Fibroblast of lung (primary cell): ENCODE measurements at regions not wholly inside any gene's neighbourhood (a gene's known extent, or its start where the extent isn't known, plus 50 kb on each side); places are given as distances from the start of the nearest gene placed in this dataset.

ENCODE experiments used
- DNase-seq, 2 donors: peaks; one replicate each; pipeline versions ENCODE4 v3.0.0 to v3.0.0-alpha.2; 2010; ENCODE audit warnings: low read depth in 2 of 2
- H2AFZ ChIP-seq: 2 replicates; pipeline ENCODE4 v1.5.1; 2012; ENCODE audit warnings: low read length, control low read depth, inconsistent platforms
- H3K27ac ChIP-seq: 2 replicates; pipeline ENCODE4 v1.5.1; 2011; ENCODE audit warnings: low read length, control low read depth; ENCODE audit not compliant: insufficient read depth
- H3K27me3 ChIP-seq: 2 replicates; pipeline ENCODE4 v1.5.1; 2011; ENCODE audit warnings: mild to moderate bottlenecking, low read length; ENCODE audit not compliant: control insufficient read depth, insufficient read depth
- H3K36me3 ChIP-seq: 2 replicates; pipeline ENCODE4 v1.5.1; 2011; ENCODE audit warnings: low read length; ENCODE audit not compliant: control insufficient read depth, insufficient read depth
- H3K4me1 ChIP-seq: 2 replicates; pipeline ENCODE4 v1.5.1; 2011; ENCODE audit warnings: low read length; ENCODE audit not compliant: control insufficient read depth, insufficient read depth; ENCODE audit errors: extremely low read depth
- H3K4me2 ChIP-seq: 2 replicates; pipeline ENCODE4 v1.5.1; 2011; ENCODE audit warnings: low read length, control low read depth; ENCODE audit not compliant: insufficient read depth; ENCODE audit errors: extremely low read depth
- H3K4me3 ChIP-seq, 4 experiments: fragments of 200-600 bp in 1 of 4; sonication (generic) in 1 of 4; replicated peaks in 1 of 4; 2 replicates each; pipeline ENCODE4 v1.5.1; 2011 to 2016; ENCODE audit warnings: low read length in 4 of 4, low read depth in 3 of 4, mild to moderate bottlenecking in 3 of 4, control low read depth in 2 of 4, inconsistent platforms in 1 of 4, mixed read lengths in 1 of 4; ENCODE audit not compliant: insufficient read depth in 1 of 4; ENCODE audit errors: control extremely low read depth in 1 of 4
- H3K79me2 ChIP-seq: 2 replicates; pipeline ENCODE4 v1.5.1; 2012; ENCODE audit warnings: mild to moderate bottlenecking, low read length, inconsistent platforms; ENCODE audit not compliant: control insufficient read depth, insufficient read depth
- H3K9ac ChIP-seq: 2 replicates; pipeline ENCODE4 v1.5.1; 2011; ENCODE audit warnings: mild to moderate bottlenecking, low read length, control low read depth; ENCODE audit not compliant: insufficient read depth
- H3K9me3 ChIP-seq: 2 replicates; pipeline ENCODE4 v1.5.1; 2012; ENCODE audit warnings: low read depth, low read length; ENCODE audit not compliant: control insufficient read depth, insufficient read depth
- H4K20me1 ChIP-seq: 2 replicates; pipeline ENCODE4 v1.5.1; 2011; ENCODE audit warnings: low read length; ENCODE audit not compliant: control insufficient read depth, insufficient read depth; ENCODE audit errors: extremely low read depth
- EZH2 ChIP-seq: IDR thresholded peaks from 2 replicates; pipeline ENCODE4 v1.5.1; 2012; ENCODE audit warnings: low read length, control low read depth, mild to moderate bottlenecking; ENCODE audit errors: missing control alignments
- TF ChIP-seq, protein P1 (sequence below), 2 donors: IDR thresholded peaks in 1 of 2; conservative IDR thresholded peaks in 1 of 2; 1 replicate in 1 of 2; 2 replicates in 1 of 2; pipeline ENCODE4 v1.5.1; 2011 to 2012; ENCODE audit warnings: low read length in 2 of 2, control low read depth in 1 of 2, inconsistent platforms in 1 of 2, low read depth in 1 of 2, mild to moderate bottlenecking in 1 of 2

DNA sequence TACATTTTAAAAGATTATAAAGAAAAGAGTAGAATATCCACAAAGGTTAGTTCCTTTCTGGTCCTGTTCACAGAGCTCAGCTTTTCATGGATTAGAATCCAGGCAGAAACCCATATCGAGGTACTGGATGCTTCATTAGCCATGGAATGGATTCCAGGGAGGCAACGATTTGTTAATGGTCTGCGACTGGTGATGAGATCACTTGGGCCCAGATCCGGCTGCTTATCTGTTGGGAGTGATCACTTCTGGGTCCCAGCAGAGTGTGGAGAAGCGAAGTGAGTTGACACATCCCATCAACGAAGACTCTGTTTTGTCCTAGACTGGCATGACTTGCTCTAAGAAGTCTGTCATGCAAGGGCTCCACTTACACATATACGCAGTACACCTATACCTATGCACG is 165.8 kb downstream of the MAF start:
- Histone ChIP-seq H2AFZ (no peak overlapping the region), H3K4me2 (no peak overlapping the region), H3K4me3 (no peak overlapping the region), H3K27ac (no peak overlapping the region), H3K9me3 (no peaks in the 10 kb centered on the region), H3K79me2 (no peaks in the 10 kb centered on the region), H3K27me3 (no peaks in the 10 kb centered on the region), H4K20me1 (no peaks in the 10 kb centered on the region), H3K4me1 (no peaks in the 10 kb centered on the region), H3K9ac (no peak overlapping the region), H3K36me3 (no peaks in the 10 kb centered on the region)
- TF ChIP-seq EZH2 = no peak
- TF ChIP-seq, protein P1, sequence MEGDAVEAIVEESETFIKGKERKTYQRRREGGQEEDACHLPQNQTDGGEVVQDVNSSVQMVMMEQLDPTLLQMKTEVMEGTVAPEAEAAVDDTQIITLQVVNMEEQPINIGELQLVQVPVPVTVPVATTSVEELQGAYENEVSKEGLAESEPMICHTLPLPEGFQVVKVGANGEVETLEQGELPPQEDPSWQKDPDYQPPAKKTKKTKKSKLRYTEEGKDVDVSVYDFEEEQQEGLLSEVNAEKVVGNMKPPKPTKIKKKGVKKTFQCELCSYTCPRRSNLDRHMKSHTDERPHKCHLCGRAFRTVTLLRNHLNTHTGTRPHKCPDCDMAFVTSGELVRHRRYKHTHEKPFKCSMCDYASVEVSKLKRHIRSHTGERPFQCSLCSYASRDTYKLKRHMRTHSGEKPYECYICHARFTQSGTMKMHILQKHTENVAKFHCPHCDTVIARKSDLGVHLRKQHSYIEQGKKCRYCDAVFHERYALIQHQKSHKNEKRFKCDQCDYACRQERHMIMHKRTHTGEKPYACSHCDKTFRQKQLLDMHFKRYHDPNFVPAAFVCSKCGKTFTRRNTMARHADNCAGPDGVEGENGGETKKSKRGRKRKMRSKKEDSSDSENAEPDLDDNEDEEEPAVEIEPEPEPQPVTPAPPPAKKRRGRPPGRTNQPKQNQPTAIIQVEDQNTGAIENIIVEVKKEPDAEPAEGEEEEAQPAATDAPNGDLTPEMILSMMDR (conservative IDR thresholded peaks at IDR 0.05 in 1 of 2, IDR thresholded peaks at IDR 0.05 in 1 of 2; ENCODE audit: low read depth in 1 of 2, low read length in 2 of 2) = no peak
- DNase-seq = no peak

DNA sequence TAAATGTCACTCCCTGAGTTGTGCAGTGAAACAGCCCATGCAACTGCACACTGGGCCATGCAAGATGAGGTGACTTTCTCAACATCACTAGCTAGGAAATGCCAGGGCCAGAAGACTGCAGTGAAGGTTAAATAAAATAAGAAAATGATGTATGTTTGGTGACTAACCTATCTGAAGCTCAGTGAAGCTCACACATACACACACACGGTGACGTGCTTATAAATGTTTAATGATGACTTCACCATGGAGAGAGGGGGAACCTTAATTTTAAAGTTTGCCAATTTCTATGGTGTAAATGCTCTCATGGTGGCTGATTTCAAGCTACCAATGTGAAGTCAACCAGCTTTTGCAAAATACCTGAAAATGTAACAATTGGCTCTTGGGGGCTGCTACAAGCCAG is 166.4 kb downstream of the MAF start:
- Histone ChIP-seq H4K20me1 (no peaks in the 10 kb centered on the region), H2AFZ (no peak overlapping the region)
- no peak for TF ChIP-seq EZH2
- TF ChIP-seq, protein P1 (conservative IDR thresholded peaks at IDR 0.05 in 1 of 2, IDR thresholded peaks at IDR 0.05 in 1 of 2; ENCODE audit: low read depth in 1 of 2, low read length in 2 of 2) = no peak

DNA sequence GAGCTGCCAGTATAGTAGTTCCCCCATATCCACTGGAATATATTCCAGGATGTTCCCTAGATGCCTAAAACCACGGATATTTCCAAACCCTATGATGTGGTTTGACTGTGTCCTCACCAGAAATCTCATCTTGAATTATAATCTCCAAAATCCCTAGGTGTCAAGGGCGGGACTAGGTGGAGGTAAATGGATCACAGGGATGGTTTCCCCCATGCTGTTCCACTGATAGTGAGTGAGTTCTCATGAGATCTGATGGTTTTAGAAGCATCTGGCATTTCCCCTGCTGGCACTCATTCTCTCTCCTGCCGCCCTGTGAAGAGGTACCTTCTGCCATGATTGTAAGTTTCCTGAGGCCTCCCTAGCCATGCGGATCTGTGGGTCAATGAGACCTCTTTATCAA is 168.6 kb downstream of the MAF start:
- DNase-seq = no peak
- Histone ChIP-seq H3K9me3 (no peaks in the 10 kb centered on the region), H3K9ac (no peak overlapping the region), H3K79me2 (no peaks in the 10 kb centered on the region), H3K27ac (no peak overlapping the region), H2AFZ (no peak overlapping the region), H3K4me1 (no peaks in the 10 kb centered on the region), H3K27me3 (no peaks in the 10 kb centered on the region), H3K4me3 (no peak overlapping the region), H4K20me1 (no peaks in the 10 kb centered on the region), H3K36me3 (no peaks in the 10 kb centered on the region), H3K4me2 (no peak overlapping the region)
- TF ChIP-seq, protein P1 (conservative IDR thresholded peaks at IDR 0.05 in 1 of 2, IDR thresholded peaks at IDR 0.05 in 1 of 2; ENCODE audit: low read depth in 1 of 2, low read length in 2 of 2) = no peak
- no peak for TF ChIP-seq EZH2

More for the DNA sequence above, 166.4 kb downstream of the MAF start:
- Histone ChIP-seq H3K9ac (no peak overlapping the region), H3K4me1 (no peaks in the 10 kb centered on the region), H3K36me3 (no peaks in the 10 kb centered on the region), H3K79me2 (no peaks in the 10 kb centered on the region), H3K4me3 (no peak overlapping the region), H3K27me3 (no peaks in the 10 kb centered on the region), H3K9me3 (no peaks in the 10 kb centered on the region), H3K4me2 (no peak overlapping the region), H3K27ac (no peak overlapping the region)
- DNase-seq = no peak
